SW 1271 (cell line): ENCODE measurements at regions not wholly inside any gene's neighbourhood (a gene's known extent, or its start where the extent isn't known, plus 50 kb on each side); places are given as distances from the start of the nearest gene placed in this dataset.

Experiments used
- DNase-seq, 2 experiments: peaks; one replicate each; lab custom pipeline; 2025; lab: John Stamatoyannopoulos, UW

- DNase-seq, result no peak
Measured at GRCh38 chr2:183214680-183215079, 90.4 kb downstream of the NUP35 start.

GRCh38 chr2:183215917-183216316 is 91.7 kb downstream of the NUP35 start:
- no peak for DNase-seq

- no peak for DNase-seq
Measured at GRCh38 chr2:183219888-183220287, 95.6 kb downstream of the NUP35 start.

- DNase-seq, result no peak
Measured at GRCh38 chr2:183222751-183223150, 98.5 kb downstream of the NUP35 start.

- no peak for DNase-seq
Measured at GRCh38 chr2:183224948-183225347, 100.7 kb downstream of the NUP35 start.

- DNase-seq, result no peak
Measured at GRCh38 chr2:183227176-183227575, 102.9 kb downstream of the NUP35 start.

- DNase-seq, result no peak
Measured at GRCh38 chr2:183229386-183229785, 105.1 kb downstream of the NUP35 start.

GRCh38 chr2:183232161-183232865 is 108.1 kb downstream of the NUP35 start:
- no peak for DNase-seq

- no peak for DNase-seq
Measured at GRCh38 chr2:183242937-183243336, 118.7 kb downstream of the NUP35 start.

GRCh38 chr2:183243758-183244157 is 119.5 kb downstream of the NUP35 start:
- no peak for DNase-seq

GRCh38 chr2:183244300-183244844 is 120.1 kb downstream of the NUP35 start:
- no peak for DNase-seq

- DNase-seq, result peak in 1 of 2 experiments; percentile 65
Measured at GRCh38 chr2:183248866-183249567, 124.8 kb downstream of the NUP35 start.

- DNase-seq, result no peak
Measured at GRCh38 chr2:183250061-183250460, 125.8 kb downstream of the NUP35 start.

GRCh38 chr2:183250472-183250871 is 126.2 kb downstream of the NUP35 start:
- DNase-seq, result no peak

- no peak for DNase-seq
Measured at GRCh38 chr2:183253441-183254130, 129.3 kb downstream of the NUP35 start.

- DNase-seq, result no peak
Measured at GRCh38 chr2:183255411-183255810, 131.2 kb downstream of the NUP35 start.

GRCh38 chr2:183259921-183260320 is 135.7 kb downstream of the NUP35 start:
- DNase-seq, result no peak

- DNase-seq, result no peak
Measured at GRCh38 chr2:183260527-183260926, 136.3 kb downstream of the NUP35 start.

GRCh38 chr2:183264890-183265535 is 140.8 kb downstream of the NUP35 start:
- no peak for DNase-seq

GRCh38 chr2:183267148-183267827 is 143.0 kb downstream of the NUP35 start:
- DNase-seq, result no peak

- DNase-seq, result no peak
Measured at GRCh38 chr2:183269956-183270355, 145.7 kb downstream of the NUP35 start.

GRCh38 chr2:183283209-183283608 is 159.0 kb downstream of the NUP35 start:
- DNase-seq, result no peak
